ENCODE measurements at regions not wholly inside any gene's neighbourhood (a gene's known extent, or its start where the extent isn't known, plus 50 kb on each side); places are given as distances from the start of the nearest gene placed in this dataset.

- in situ Hi-C loops (cut with MboI; ENCODE audit: low sequenced_read_pairs), result loop anchor here (25.0 kb wide), 1 partner anchor 1484 kb away; no protein-coding TSS in a partner anchor
These were observed 127.2 kb downstream of the TM9SF2 start for GRCh38 chr13:99628442-99628841.

- in situ Hi-C loops (cut with MboI; ENCODE audit: low sequenced_read_pairs), result loop anchor here (25.0 kb wide), 1 partner anchor 1486 kb away; no protein-coding TSS in a partner anchor
These were observed 125.3 kb downstream of the TM9SF2 start for GRCh38 chr13:99626461-99627082.

GRCh38 chr13:99624936-99625540, 123.8 kb downstream of the TM9SF2 start:
- in situ Hi-C loops (cut with MboI; ENCODE audit: low sequenced_read_pairs), result loop anchor here (25.0 kb wide), 1 partner anchor 1487 kb away; no protein-coding TSS in a partner anchor

GRCh38 chr13:99620806-99621205, 119.5 kb downstream of the TM9SF2 start:
- in situ Hi-C loops (cut with MboI; ENCODE audit: low sequenced_read_pairs), result no loop called here

GRCh38 chr13:99619207-99619606, 117.9 kb downstream of the TM9SF2 start:
- in situ Hi-C loops (cut with MboI; ENCODE audit: low sequenced_read_pairs), result no loop called here

- in situ Hi-C loops (cut with MboI; ENCODE audit: low sequenced_read_pairs), result no loop called here
These were observed 116.4 kb downstream of the TM9SF2 start for GRCh38 chr13:99617474-99618255.

GRCh38 chr13:99614465-99614885, 113.2 kb downstream of the TM9SF2 start:
- in situ Hi-C loops (cut with MboI; ENCODE audit: low sequenced_read_pairs), result no loop called here

All from HL-60/S4 treated with retinoic acid at 250 ng/mL for 4 days and 3 days (cell line).